ENCODE measurements at regions not wholly inside any gene's neighbourhood (a gene's known extent, or its start where the extent isn't known, plus 50 kb on each side); places are given as distances from the start of the nearest gene placed in this dataset.
"Not testable (repeated sequence)": the region's sequence is repeated elsewhere in the genome, so short reads cannot be mapped to it uniquely, and the experiment has no call there.

GRCh38 chr15:87478687-87479072 is 777.9 kb downstream of the NTRK3 start:
- Histone ChIP-seq H3K27ac (no peak overlapping the region), H3K27me3 (no peaks in the 10 kb centered on the region), H3K4me1 (no peaks in the 10 kb centered on the region), H3K9me3 (no peaks in the 10 kb centered on the region), H3K4me3 (no peak overlapping the region), H3K36me3 (no peaks in the 10 kb centered on the region)
- intact Hi-C loops (cut with DNase I; ENCODE audit: low total_unique reads), result no loop called here
- no peak for TF ChIP-seq CTCF (IDR thresholded peaks at IDR 0.05)
- DNase-seq (ENCODE audit: low spot score in 2 of 2), result no peak

- intact Hi-C loops (cut with DNase I; ENCODE audit: low total_unique reads), result no loop called here
- peak overlapping the region; percentile 16 to 23 for H3K27ac ChIP-seq
These were observed 778.5 kb downstream of the NTRK3 start for GRCh38 chr15:87477737-87478686.

GRCh38 chr15:87477026-87477425 is 779.5 kb downstream of the NTRK3 start:
- DNase-seq (ENCODE audit: low spot score in 2 of 2), result no peak
- Histone ChIP-seq H3K9me3 (no peaks in the 10 kb centered on the region), H3K36me3 (no peaks in the 10 kb centered on the region), H3K27me3 (no peaks in the 10 kb centered on the region), H3K4me3 (no peak overlapping the region), H3K27ac (peak overlapping the region in 1 of 2 donors; percentile 16), H3K4me1 (no peaks in the 10 kb centered on the region)
- intact Hi-C loops (cut with DNase I; ENCODE audit: low total_unique reads), result no loop called here
- TF ChIP-seq CTCF (IDR thresholded peaks at IDR 0.05) (no peak), POLR2AphosphoS5 (IDR thresholded peaks at IDR 0.05) (no peak), POLR2A (IDR thresholded peaks at IDR 0.05) (no peak)

More at GRCh38 chr15:87477737-87478686, 778.5 kb downstream of the NTRK3 start:
- Histone ChIP-seq H3K4me3 (peak overlapping the region in 1 of 3 donors; percentile 4), H3K36me3 (no peaks in the 10 kb centered on the region), H3K4me1 (no peaks in the 10 kb centered on the region), H3K27me3 (no peaks in the 10 kb centered on the region), H3K9me3 (no peaks in the 10 kb centered on the region)
- DNase-seq (ENCODE audit: low spot score in 2 of 2), result peak in 1 of 2 donors; percentile 60
- TF ChIP-seq POLR2A (IDR thresholded peaks at IDR 0.05) (no peak), POLR2AphosphoS5 (IDR thresholded peaks at IDR 0.05) (no peak), CTCF (IDR thresholded peaks at IDR 0.05) (no peak)

- no peak for TF ChIP-seq POLR2AphosphoS5 (IDR thresholded peaks at IDR 0.05)
- no peak for TF ChIP-seq CTCF (IDR thresholded peaks at IDR 0.05)
- no peak for TF ChIP-seq POLR2A (IDR thresholded peaks at IDR 0.05)
- Histone ChIP-seq H3K9me3 (no peaks in the 10 kb centered on the region), H3K4me3 (no peak overlapping the region), H3K27me3 (no peaks in the 10 kb centered on the region), H3K4me1 (no peaks in the 10 kb centered on the region), H3K27ac (no peak overlapping the region), H3K36me3 (no peaks in the 10 kb centered on the region)
- no peak for DNase-seq (ENCODE audit: low spot score in 2 of 2)
- intact Hi-C loops (cut with DNase I; ENCODE audit: low total_unique reads), result no loop called here
These were observed 785.6 kb downstream of the NTRK3 start for GRCh38 chr15:87470923-87471322.

- H3K9me3 ChIP-seq; intact Hi-C loops (cut with DNase I; ENCODE audit: low total_unique reads); H3K4me1 ChIP-seq; H3K27ac ChIP-seq; H3K36me3 ChIP-seq; H3K4me3 ChIP-seq; DNase-seq (ENCODE audit: low spot score in 2 of 2); H3K27me3 ChIP-seq: not testable (repeated sequence)
These were observed 792.6 kb downstream of the NTRK3 start for GRCh38 chr15:87463956-87464355.

Data from breast epithelium (tissue), 4 donors.